ENCODE measurements at regions not wholly inside any gene's neighbourhood (a gene's known extent, or its start where the extent isn't known, plus 50 kb on each side); places are given as distances from the start of the nearest gene placed in this dataset.

DNA sequence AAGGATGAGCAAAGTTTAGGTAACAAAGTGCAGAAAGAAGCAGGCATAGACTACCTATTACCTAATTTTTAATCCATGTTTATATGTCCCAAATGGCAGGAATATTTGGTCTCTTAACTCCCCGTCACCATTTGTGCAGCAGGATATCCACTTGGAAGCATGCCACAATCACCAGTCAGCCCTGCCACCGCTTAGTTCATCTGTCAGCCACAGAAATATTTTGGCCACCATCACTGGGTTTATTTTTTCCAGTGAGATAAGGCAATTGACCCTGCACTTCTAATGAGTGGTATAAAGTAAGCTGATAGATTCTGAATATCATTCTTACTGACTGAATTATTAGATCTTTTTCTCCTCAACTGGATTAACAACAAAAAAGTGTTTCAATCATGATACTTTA is 152.9 kb upstream of the SOX2 start:
- Histone ChIP-seq H3K9me3 (no peaks in the 10 kb centered on the region), H3K36me3 (no peaks in the 10 kb centered on the region), H3K27ac (no peak overlapping the region), H3K4me3 (no peak overlapping the region), H3K4me1 (no peaks in the 10 kb centered on the region), H3K27me3 (no peaks in the 10 kb centered on the region)
- 44 to 54% methylated on average over 2 of the region's 2 CpGs for WGBS, 2 donors
- ATAC-seq (ENCODE audit: low FRiP score in 2 of 2) (no peak), DNase-seq (no peak)
- no peak for TF ChIP-seq EP300 (IDR thresholded peaks at IDR 0.05)
- TF ChIP-seq POLR2A (IDR thresholded peaks at IDR 0.05) = no peak
- TF ChIP-seq, protein P1, sequence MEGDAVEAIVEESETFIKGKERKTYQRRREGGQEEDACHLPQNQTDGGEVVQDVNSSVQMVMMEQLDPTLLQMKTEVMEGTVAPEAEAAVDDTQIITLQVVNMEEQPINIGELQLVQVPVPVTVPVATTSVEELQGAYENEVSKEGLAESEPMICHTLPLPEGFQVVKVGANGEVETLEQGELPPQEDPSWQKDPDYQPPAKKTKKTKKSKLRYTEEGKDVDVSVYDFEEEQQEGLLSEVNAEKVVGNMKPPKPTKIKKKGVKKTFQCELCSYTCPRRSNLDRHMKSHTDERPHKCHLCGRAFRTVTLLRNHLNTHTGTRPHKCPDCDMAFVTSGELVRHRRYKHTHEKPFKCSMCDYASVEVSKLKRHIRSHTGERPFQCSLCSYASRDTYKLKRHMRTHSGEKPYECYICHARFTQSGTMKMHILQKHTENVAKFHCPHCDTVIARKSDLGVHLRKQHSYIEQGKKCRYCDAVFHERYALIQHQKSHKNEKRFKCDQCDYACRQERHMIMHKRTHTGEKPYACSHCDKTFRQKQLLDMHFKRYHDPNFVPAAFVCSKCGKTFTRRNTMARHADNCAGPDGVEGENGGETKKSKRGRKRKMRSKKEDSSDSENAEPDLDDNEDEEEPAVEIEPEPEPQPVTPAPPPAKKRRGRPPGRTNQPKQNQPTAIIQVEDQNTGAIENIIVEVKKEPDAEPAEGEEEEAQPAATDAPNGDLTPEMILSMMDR (IDR thresholded peaks at IDR 0.05) = no peak
- no peak for TF ChIP-seq POLR2AphosphoS5 (IDR thresholded peaks at IDR 0.05)

DNA sequence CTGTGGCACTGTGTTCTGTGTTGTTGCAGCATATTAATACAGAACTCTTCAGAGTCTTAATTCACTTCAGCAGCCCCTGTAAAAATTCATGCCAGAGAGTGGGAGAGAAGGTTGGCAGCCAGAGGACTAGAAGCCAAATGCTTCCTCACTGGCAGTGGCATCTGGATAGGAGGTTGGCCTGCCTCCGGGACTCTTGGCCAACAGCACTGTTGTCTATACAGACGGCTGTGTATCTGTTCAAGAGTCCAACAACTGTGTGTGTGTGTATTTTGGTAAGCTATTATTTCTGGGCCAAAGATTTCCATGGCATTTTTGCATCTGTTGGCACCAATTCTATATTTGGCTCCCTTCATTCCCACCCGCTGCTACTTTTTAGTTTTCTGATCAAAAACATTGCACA is 156.0 kb upstream of the SOX2 start:
- Histone ChIP-seq H3K36me3 (no peaks in the 10 kb centered on the region), H3K27me3 (no peaks in the 10 kb centered on the region), H3K4me1 (no peaks in the 10 kb centered on the region), H3K9me3 (no peaks in the 10 kb centered on the region), H3K4me3 (no peak overlapping the region), H3K27ac (no peak overlapping the region)
- TF ChIP-seq, protein P1 (IDR thresholded peaks at IDR 0.05) = no peak
- no peak for TF ChIP-seq POLR2AphosphoS5 (IDR thresholded peaks at IDR 0.05)
- no peak for TF ChIP-seq POLR2A (IDR thresholded peaks at IDR 0.05)
- TF ChIP-seq EP300 (IDR thresholded peaks at IDR 0.05) = no peak
- DNase-seq (no peak), ATAC-seq (ENCODE audit: low FRiP score in 2 of 2) (no peak)
- WGBS, 2 donors = 80 to 88% methylated on average over 3 of the region's 3 CpGs

DNA sequence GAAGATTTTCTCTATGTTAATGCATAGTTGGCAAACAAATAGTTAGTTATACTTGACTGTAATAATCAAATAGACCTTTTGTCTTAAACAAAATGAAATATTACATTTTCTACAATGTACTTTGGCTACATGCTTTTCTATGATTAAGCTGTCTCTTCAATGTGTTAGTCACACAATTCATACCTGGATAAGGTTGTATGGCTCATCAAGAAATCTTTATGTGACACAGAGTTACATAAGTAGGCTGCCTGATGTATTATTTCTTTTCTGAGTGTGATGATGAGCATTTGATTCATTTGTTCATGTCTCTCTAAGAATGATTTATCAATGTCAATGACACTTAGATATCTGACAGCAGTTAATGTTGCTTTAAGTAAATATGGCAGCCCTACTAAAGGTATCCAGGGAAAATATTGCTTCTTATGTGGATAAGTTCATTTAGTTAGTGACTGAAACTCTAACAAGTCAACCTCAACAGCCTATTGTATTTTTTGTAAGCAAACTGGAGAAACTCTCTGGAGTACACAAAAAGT is 157.4 kb upstream of the SOX2 start:
- no peak overlapping the region for H3K27ac ChIP-seq
- H3K36me3 ChIP-seq = no peaks in the 10 kb centered on the region
- TF ChIP-seq POLR2AphosphoS5 (IDR thresholded peaks at IDR 0.05) = no peak
- TF ChIP-seq, protein P1 (IDR thresholded peaks at IDR 0.05) = no peak
- no peak for TF ChIP-seq EP300 (IDR thresholded peaks at IDR 0.05)
- TF ChIP-seq POLR2A (IDR thresholded peaks at IDR 0.05) = no peak
- H3K9me3 ChIP-seq = no peaks in the 10 kb centered on the region
- ATAC-seq (ENCODE audit: low FRiP score in 2 of 2) (no peak), DNase-seq (no peak)
- no peaks in the 10 kb centered on the region for H3K27me3 ChIP-seq
- H3K4me1 ChIP-seq = no peaks in the 10 kb centered on the region
- no peak overlapping the region for H3K4me3 ChIP-seq

DNA sequence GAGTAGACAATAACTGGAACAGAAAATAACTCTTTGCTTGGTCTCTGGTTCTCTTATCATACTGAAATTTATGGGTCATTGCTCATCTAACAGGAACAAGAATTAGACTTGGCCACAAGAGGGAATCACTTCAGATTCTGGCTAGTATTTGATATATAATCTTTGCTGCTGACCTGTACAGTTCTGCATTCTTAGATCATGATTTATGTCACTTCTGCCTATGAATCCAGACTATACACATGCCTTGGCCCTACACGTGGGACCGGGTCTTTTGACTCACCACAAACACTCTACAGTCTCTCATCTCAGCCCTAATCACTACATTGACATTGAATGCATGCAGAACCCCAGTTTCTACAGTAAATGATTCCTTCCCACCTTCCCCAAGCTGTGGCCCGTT is 162.5 kb upstream of the SOX2 start:
- Histone ChIP-seq H3K9me3 (no peaks in the 10 kb centered on the region), H3K4me3 (no peak overlapping the region), H3K36me3 (no peaks in the 10 kb centered on the region), H3K4me1 (no peaks in the 10 kb centered on the region), H3K27ac (no peak overlapping the region), H3K27me3 (no peaks in the 10 kb centered on the region)
- ATAC-seq (ENCODE audit: low FRiP score in 2 of 2) (no peak), DNase-seq (no peak)
- 68 to 84% methylated on average over 3 of the region's 3 CpGs for WGBS, 2 donors
- TF ChIP-seq EP300 (IDR thresholded peaks at IDR 0.05) (no peak), POLR2AphosphoS5 (IDR thresholded peaks at IDR 0.05) (no peak), POLR2A (IDR thresholded peaks at IDR 0.05) (no peak)
- TF ChIP-seq, protein P1 (IDR thresholded peaks at IDR 0.05) = no peak

DNA sequence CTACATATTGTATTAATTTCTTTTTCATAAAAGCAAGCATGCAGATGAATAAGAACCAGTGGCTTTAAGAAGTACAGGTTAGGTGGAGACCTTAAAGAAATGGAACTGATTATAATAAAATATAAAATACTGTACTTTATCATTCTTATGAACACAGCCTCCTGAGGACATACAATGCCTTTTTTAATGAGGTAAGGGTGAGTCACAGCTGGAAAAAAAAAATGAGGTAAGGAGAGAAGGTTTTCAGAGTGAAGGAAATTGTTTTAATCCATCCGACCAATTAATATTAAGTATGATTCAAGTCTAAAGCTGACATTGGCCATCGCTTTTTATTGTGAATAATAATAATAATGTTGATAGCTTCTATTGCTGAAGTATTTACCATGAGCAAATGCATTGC is 170.3 kb upstream of the SOX2 start:
- H3K9me3 ChIP-seq = no peaks in the 10 kb centered on the region
- TF ChIP-seq POLR2AphosphoS5 (IDR thresholded peaks at IDR 0.05) (no peak), POLR2A (IDR thresholded peaks at IDR 0.05) (no peak)
- ATAC-seq (ENCODE audit: low FRiP score in 2 of 2) (no peak), DNase-seq (no peak)
- H3K4me1 ChIP-seq = no peaks in the 10 kb centered on the region
- no peaks in the 10 kb centered on the region for H3K27me3 ChIP-seq
- H3K36me3 ChIP-seq = no peaks in the 10 kb centered on the region
- H3K4me3 ChIP-seq = no peak overlapping the region
- H3K27ac ChIP-seq = no peak overlapping the region
- 88 to 89% methylated on average over 2 of the region's 2 CpGs for WGBS, 2 donors

Data from upper lobe of left lung (tissue), 6 donors.